ENCODE measurements at regions not wholly inside any gene's neighbourhood (a gene's known extent, or its start where the extent isn't known, plus 50 kb on each side); places are given as distances from the start of the nearest gene placed in this dataset.

DNA sequence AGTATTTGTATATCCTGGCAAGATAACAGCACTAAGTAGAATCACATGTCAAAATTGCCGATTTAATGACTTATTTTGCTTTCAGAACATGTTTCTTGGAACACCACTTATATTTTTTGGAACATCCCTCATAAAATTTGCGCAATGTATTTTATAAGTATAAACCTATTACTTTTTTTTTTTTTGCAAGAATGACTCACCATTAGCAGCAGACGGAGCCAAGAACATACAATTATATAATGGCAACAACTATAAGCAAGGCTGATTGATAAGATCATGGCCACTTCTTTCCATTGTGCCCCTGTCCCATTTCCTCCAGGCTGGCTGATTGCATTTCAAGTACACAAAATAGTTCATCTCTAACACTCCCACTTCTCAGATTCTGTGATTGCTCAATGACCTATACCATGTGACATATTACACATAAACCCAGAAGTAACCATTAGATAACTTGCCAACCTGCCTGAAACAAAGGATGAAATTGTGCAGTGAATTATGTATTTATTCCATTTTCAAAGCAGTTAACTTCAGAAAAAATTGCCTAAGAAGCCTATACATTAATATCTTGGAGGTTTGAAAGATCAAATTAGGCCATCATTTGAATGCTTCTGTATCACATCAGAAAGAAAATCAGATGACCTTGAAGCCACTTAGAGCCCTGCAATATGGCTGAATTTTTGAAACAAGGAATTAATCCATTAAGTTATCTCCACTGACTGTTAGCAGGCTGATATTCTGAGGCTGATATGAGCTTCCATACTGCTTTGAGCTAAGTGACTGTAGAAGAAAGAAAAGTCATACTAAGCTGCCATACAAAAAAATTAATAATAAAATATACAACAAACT, 77.8 kb upstream of the PRMT6 start:
- no peak overlapping the region for H3K4me3 ChIP-seq
- H3K9me3 ChIP-seq = no peaks in the 10 kb centered on the region
- ATAC-seq = no peak
- TF ChIP-seq, protein P1, sequence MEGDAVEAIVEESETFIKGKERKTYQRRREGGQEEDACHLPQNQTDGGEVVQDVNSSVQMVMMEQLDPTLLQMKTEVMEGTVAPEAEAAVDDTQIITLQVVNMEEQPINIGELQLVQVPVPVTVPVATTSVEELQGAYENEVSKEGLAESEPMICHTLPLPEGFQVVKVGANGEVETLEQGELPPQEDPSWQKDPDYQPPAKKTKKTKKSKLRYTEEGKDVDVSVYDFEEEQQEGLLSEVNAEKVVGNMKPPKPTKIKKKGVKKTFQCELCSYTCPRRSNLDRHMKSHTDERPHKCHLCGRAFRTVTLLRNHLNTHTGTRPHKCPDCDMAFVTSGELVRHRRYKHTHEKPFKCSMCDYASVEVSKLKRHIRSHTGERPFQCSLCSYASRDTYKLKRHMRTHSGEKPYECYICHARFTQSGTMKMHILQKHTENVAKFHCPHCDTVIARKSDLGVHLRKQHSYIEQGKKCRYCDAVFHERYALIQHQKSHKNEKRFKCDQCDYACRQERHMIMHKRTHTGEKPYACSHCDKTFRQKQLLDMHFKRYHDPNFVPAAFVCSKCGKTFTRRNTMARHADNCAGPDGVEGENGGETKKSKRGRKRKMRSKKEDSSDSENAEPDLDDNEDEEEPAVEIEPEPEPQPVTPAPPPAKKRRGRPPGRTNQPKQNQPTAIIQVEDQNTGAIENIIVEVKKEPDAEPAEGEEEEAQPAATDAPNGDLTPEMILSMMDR (IDR thresholded peaks at IDR 0.05) = no peak
- H3K27ac ChIP-seq = no peak overlapping the region
- H3K27me3 ChIP-seq = no peaks in the 10 kb centered on the region
- intact Hi-C loops (cut with DNase I) = no loop called here
- H3K4me1 ChIP-seq = no peaks in the 10 kb centered on the region
- H3K36me3 ChIP-seq = no peaks in the 10 kb centered on the region
- DNase-seq = no peak

DNA sequence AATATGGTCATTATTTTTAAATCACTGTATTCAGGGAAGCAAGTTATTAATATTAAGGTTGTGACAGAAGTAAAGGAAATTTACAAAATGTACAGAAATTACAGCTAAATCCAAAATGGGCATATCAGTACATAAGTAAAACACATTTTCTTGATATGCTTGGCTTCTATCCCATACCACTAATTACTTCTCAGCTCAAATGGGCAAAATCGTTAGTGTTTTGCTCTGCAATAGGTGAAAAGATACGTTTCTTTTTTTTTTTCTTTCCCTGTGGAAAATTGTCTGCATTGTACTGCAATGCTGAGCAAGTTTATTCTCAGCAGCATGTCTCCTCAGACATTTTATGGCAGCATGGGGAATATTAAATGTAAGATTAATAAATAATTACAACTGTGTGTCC, 77.1 kb upstream of the PRMT6 start:
- Histone ChIP-seq H3K27me3 (no peaks in the 10 kb centered on the region), H3K9me3 (no peaks in the 10 kb centered on the region), H3K36me3 (no peaks in the 10 kb centered on the region), H3K4me3 (no peak overlapping the region), H3K4me1 (no peaks in the 10 kb centered on the region), H3K27ac (no peak overlapping the region)
- TF ChIP-seq, protein P1 (IDR thresholded peaks at IDR 0.05) = no peak
- intact Hi-C loops (cut with DNase I) = no loop called here
- no peak for ATAC-seq
- no peak for DNase-seq

DNA sequence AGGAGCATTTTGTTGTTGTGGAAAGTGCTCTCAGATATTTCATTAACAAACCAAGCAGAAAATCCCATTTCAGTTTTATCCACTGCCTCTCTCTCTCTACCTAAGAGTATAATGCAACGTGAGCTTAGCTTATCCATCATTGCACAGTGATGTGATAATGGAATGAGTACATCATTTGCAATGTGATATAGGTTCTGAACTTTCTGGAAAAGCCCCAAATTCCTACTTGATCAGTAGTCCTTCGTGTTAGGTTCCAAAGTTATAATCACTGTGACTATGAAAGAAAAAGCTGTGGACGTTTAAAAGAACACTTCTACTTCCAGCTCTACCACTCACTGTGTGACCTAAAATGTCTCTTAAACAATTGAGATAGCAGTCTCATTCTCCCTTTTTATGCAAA, 76.4 kb upstream of the PRMT6 start:
- DNase-seq (no peak), ATAC-seq (no peak)
- no peaks in the 10 kb centered on the region for H3K27me3 ChIP-seq
- intact Hi-C loops (cut with DNase I) = no loop called here
- TF ChIP-seq, protein P1 (IDR thresholded peaks at IDR 0.05) = no peak
- H3K36me3 ChIP-seq = no peaks in the 10 kb centered on the region
- no peaks in the 10 kb centered on the region for H3K4me1 ChIP-seq
- H3K4me3 ChIP-seq = no peak overlapping the region
- no peaks in the 10 kb centered on the region for H3K9me3 ChIP-seq
- H3K27ac ChIP-seq = no peak overlapping the region

DNA sequence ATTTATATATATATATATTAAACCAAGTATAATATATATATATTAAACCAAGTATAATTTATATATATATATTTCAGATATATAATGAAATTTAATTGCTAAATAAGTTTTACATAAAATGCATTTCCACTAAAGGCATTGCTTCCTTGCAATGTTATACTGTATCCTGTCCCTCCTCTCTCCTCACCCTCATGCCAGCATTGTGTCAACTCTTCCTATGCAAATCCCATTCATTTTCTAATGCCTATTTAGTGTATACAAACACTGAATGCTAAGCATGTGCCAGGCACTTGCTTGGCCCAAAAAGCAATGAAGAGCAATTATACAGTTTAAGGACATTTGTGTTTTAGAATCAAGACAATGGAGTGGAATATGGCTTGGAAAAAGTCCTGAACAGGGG, 71.7 kb upstream of the PRMT6 start:
- DNase-seq = no peak
- no peaks in the 10 kb centered on the region for H3K9me3 ChIP-seq
- H3K27me3 ChIP-seq = peaks cover 3% of the 10 kb centered on the region
- H3K36me3 ChIP-seq = no peaks in the 10 kb centered on the region
- ATAC-seq = no peak
- no peak overlapping the region for H3K27ac ChIP-seq
- H3K4me1 ChIP-seq = no peaks in the 10 kb centered on the region
- H3K4me3 ChIP-seq = no peak overlapping the region
- intact Hi-C loops (cut with DNase I) = no loop called here
- TF ChIP-seq, protein P1 (IDR thresholded peaks at IDR 0.05) = no peak

DNA sequence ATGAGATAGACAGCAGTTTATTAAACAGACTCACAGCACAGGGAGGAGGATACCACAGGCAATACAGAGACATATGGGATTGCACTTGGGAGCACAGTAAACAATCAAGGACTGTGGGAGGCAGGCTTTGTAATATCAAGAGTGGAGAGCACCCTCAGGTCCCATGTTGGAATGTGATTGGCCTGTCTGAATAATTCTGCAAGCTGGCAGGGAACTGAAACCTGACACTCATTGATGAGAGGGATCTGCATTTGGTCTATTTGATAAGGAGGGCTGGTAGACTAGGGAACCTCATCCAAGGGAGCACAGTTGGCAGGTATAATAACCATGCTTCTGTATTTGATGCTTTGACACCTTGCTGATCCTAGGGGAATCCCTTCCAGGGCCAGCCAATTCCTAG, 69.9 kb upstream of the PRMT6 start:
- intact Hi-C loops (cut with DNase I) = no loop called here
- DNase-seq (no peak), ATAC-seq (no peak)
- no peak overlapping the region for H3K27ac ChIP-seq
- H3K27me3 ChIP-seq = peaks cover 3% of the 10 kb centered on the region
- no peaks in the 10 kb centered on the region for H3K36me3 ChIP-seq
- no peaks in the 10 kb centered on the region for H3K4me1 ChIP-seq
- no peaks in the 10 kb centered on the region for H3K9me3 ChIP-seq
- TF ChIP-seq, protein P1 (IDR thresholded peaks at IDR 0.05) = no peak
- H3K4me3 ChIP-seq = no peak overlapping the region

All from upper lobe of right lung (tissue), 1 donor.